ENCODE measurements at regions not wholly inside any gene's neighbourhood (a gene's known extent, or its start where the extent isn't known, plus 50 kb on each side); places are given as distances from the start of the nearest gene placed in this dataset.

- H3K4me3 ChIP-seq = no peak overlapping the region
- no peaks in the 10 kb centered on the region for H3K9me3 ChIP-seq (ENCODE audit: low read depth)
- H3K27me3 ChIP-seq (replicated peaks; ENCODE audit: insufficient read depth) = no peaks in the 10 kb centered on the region
- H3K79me2 ChIP-seq (ENCODE audit: insufficient read depth) = no peaks in the 10 kb centered on the region
- no peak overlapping the region for H3K4me2 ChIP-seq (ENCODE audit: unreplicated experiment)
- H4K20me1 ChIP-seq (ENCODE audit: insufficient read depth) = no peaks in the 10 kb centered on the region
- no peak for TF ChIP-seq EZH2 (IDR thresholded peaks at IDR 0.05; ENCODE audit: insufficient read depth, poor library complexity, severe bottlenecking)
- no peak for TF ChIP-seq EZH2phosphoT487 (IDR thresholded peaks at IDR 0.05; ENCODE audit: insufficient read depth, low read depth)
- no peaks in the 10 kb centered on the region for H3K9me2 ChIP-seq (ENCODE audit: insufficient read depth)
- in situ Hi-C loops (cut with MboI) = no loop called here
- 15 to 26% methylated on average over 6 to 7 of the region's 7 CpGs for WGBS, 2 experiments (ENCODE audit: low coverage in 1 of 2, low lambda C conversion rate in 2 of 2, missing lambda C conversion rate in 2 of 2)
- DNase-seq = no peak
- H2AFZ ChIP-seq = no peak overlapping the region
- H3F3A ChIP-seq (ENCODE audit: insufficient read depth) = no peaks in the 10 kb centered on the region
- H3K27ac ChIP-seq = no peak overlapping the region
- H3K4me1 ChIP-seq (ENCODE audit: insufficient read depth) = no peaks in the 10 kb centered on the region
- H3K36me3 ChIP-seq (ENCODE audit: low read depth) = no peaks in the 10 kb centered on the region
- no peak overlapping the region for H3K9ac ChIP-seq
These were observed 190.8 kb downstream of the GLRX3 start for GRCh38 chr10:130326954-130327353.

GRCh38 chr10:130329792-130330191 lies 193.6 kb downstream of the GLRX3 start:
- no peaks in the 10 kb centered on the region for H3K27me3 ChIP-seq (replicated peaks; ENCODE audit: insufficient read depth)
- no peak overlapping the region for H3K9ac ChIP-seq
- no peak for TF ChIP-seq EZH2 (IDR thresholded peaks at IDR 0.05; ENCODE audit: insufficient read depth, poor library complexity, severe bottlenecking)
- TF ChIP-seq EZH2phosphoT487 (IDR thresholded peaks at IDR 0.05; ENCODE audit: insufficient read depth, low read depth) = no peak
- H2AFZ ChIP-seq = no peak overlapping the region
- 36% methylated on average over 6 of the region's 6 CpGs for WGBS, 2 experiments (ENCODE audit: low coverage in 1 of 2, low lambda C conversion rate in 2 of 2, missing lambda C conversion rate in 2 of 2)
- no peaks in the 10 kb centered on the region for H3K4me1 ChIP-seq (ENCODE audit: insufficient read depth)
- H3K4me2 ChIP-seq (ENCODE audit: unreplicated experiment) = no peak overlapping the region
- H3K36me3 ChIP-seq (ENCODE audit: low read depth) = no peaks in the 10 kb centered on the region
- no peak overlapping the region for H3K4me3 ChIP-seq
- H3K27ac ChIP-seq = no peak overlapping the region
- no peaks in the 10 kb centered on the region for H3K9me3 ChIP-seq (ENCODE audit: low read depth)
- no peaks in the 10 kb centered on the region for H4K20me1 ChIP-seq (ENCODE audit: insufficient read depth)
- no peaks in the 10 kb centered on the region for H3K9me2 ChIP-seq (ENCODE audit: insufficient read depth)
- in situ Hi-C loops (cut with MboI) = no loop called here
- DNase-seq = no peak
- no peaks in the 10 kb centered on the region for H3F3A ChIP-seq (ENCODE audit: insufficient read depth)
- no peaks in the 10 kb centered on the region for H3K79me2 ChIP-seq (ENCODE audit: insufficient read depth)

GRCh38 chr10:130333185-130333584 lies 197.0 kb downstream of the GLRX3 start:
- H3K9me2 ChIP-seq (ENCODE audit: insufficient read depth) = no peaks in the 10 kb centered on the region
- in situ Hi-C loops (cut with MboI) = no loop called here
- no peak overlapping the region for H3K9ac ChIP-seq
- H4K20me1 ChIP-seq (ENCODE audit: insufficient read depth) = no peaks in the 10 kb centered on the region
- H3K27me3 ChIP-seq (replicated peaks; ENCODE audit: insufficient read depth) = no peaks in the 10 kb centered on the region
- H3K4me2 ChIP-seq (ENCODE audit: unreplicated experiment) = no peak overlapping the region
- no peaks in the 10 kb centered on the region for H3K36me3 ChIP-seq (ENCODE audit: low read depth)
- WGBS, 2 experiments (ENCODE audit: low coverage in 1 of 2, low lambda C conversion rate in 2 of 2, missing lambda C conversion rate in 2 of 2) = 0 to 2% methylated on average over 2 of the region's 2 CpGs
- DNase-seq = no peak
- no peaks in the 10 kb centered on the region for H3F3A ChIP-seq (ENCODE audit: insufficient read depth)
- H2AFZ ChIP-seq = no peak overlapping the region
- no peak overlapping the region for H3K4me3 ChIP-seq
- TF ChIP-seq EZH2phosphoT487 (IDR thresholded peaks at IDR 0.05; ENCODE audit: insufficient read depth, low read depth) = no peak
- TF ChIP-seq EZH2 (IDR thresholded peaks at IDR 0.05; ENCODE audit: insufficient read depth, poor library complexity, severe bottlenecking) = no peak
- H3K4me1 ChIP-seq (ENCODE audit: insufficient read depth) = no peaks in the 10 kb centered on the region
- H3K27ac ChIP-seq = no peak overlapping the region
- H3K9me3 ChIP-seq (ENCODE audit: low read depth) = no peaks in the 10 kb centered on the region
- H3K79me2 ChIP-seq (ENCODE audit: insufficient read depth) = no peaks in the 10 kb centered on the region

GRCh38 chr10:130335336-130335735 lies 199.1 kb downstream of the GLRX3 start:
- no peaks in the 10 kb centered on the region for H3K27me3 ChIP-seq (replicated peaks; ENCODE audit: insufficient read depth)
- no peak for DNase-seq
- H3K36me3 ChIP-seq (ENCODE audit: low read depth) = no peaks in the 10 kb centered on the region
- no peaks in the 10 kb centered on the region for H3K9me3 ChIP-seq (ENCODE audit: low read depth)
- 50 to 55% methylated on average over 10 of the region's 10 CpGs for WGBS, 2 experiments (ENCODE audit: low coverage in 1 of 2, low lambda C conversion rate in 2 of 2, missing lambda C conversion rate in 2 of 2)
- TF ChIP-seq EZH2phosphoT487 (IDR thresholded peaks at IDR 0.05; ENCODE audit: insufficient read depth, low read depth) (no peak), EZH2 (IDR thresholded peaks at IDR 0.05; ENCODE audit: insufficient read depth, poor library complexity, severe bottlenecking) (no peak)
- no peaks in the 10 kb centered on the region for H3K4me1 ChIP-seq (ENCODE audit: insufficient read depth)
- no peak overlapping the region for H3K4me2 ChIP-seq (ENCODE audit: unreplicated experiment)
- H3K79me2 ChIP-seq (ENCODE audit: insufficient read depth) = no peaks in the 10 kb centered on the region
- no peak overlapping the region for H3K4me3 ChIP-seq
- no peak overlapping the region for H2AFZ ChIP-seq
- no peak overlapping the region for H3K27ac ChIP-seq
- no peaks in the 10 kb centered on the region for H4K20me1 ChIP-seq (ENCODE audit: insufficient read depth)
- no peaks in the 10 kb centered on the region for H3K9me2 ChIP-seq (ENCODE audit: insufficient read depth)
- in situ Hi-C loops (cut with MboI) = no loop called here
- no peak overlapping the region for H3K9ac ChIP-seq
- no peaks in the 10 kb centered on the region for H3F3A ChIP-seq (ENCODE audit: insufficient read depth)

Measured in GM23248 (cell line).